IMR-90 (cell line): ENCODE measurements at regions not wholly inside any gene's neighbourhood (a gene's known extent, or its start where the extent isn't known, plus 50 kb on each side); places are given as distances from the start of the nearest gene placed in this dataset.

Experiments
- BHLHE40 ChIP-seq: fragments of 150-350 bp; IDR thresholded peaks from 2 replicates; pipeline ENCODE4 v1.6.1; 2016; ENCODE audit warnings: mild to moderate bottlenecking, low read depth, low read length
- CHD1 ChIP-seq: IDR thresholded peaks from 2 replicates; pipeline ENCODE4 v1.6.1; 2012; ENCODE audit warnings: low read depth, low read length, improper control_type of control experiment
- MAFK ChIP-seq: IDR thresholded peaks from 2 replicates; pipeline ENCODE4 v1.6.1; 2012; ENCODE audit warnings: low read depth, low read length, improper control_type of control experiment
- MAZ ChIP-seq: IDR thresholded peaks from 2 replicates; pipeline ENCODE4 v1.6.1; 2012; ENCODE audit warnings: low read depth, mild to moderate bottlenecking, low read length, improper control_type of control experiment, moderate library complexity, borderline replicate concordance
- MXI1 ChIP-seq: IDR thresholded peaks from 2 replicates; pipeline ENCODE4 v1.6.1; 2012; ENCODE audit warnings: low read depth, mild to moderate bottlenecking, low read length, moderate library complexity, borderline replicate concordance
- NFE2L2 ChIP-seq: fragments of 150-350 bp; IDR thresholded peaks from 2 replicates; pipeline ENCODE4 v1.6.1; 2016; ENCODE audit warnings: low read depth, mild to moderate bottlenecking, low read length
- POLR2A ChIP-seq: IDR thresholded peaks from 2 replicates; pipeline ENCODE4 v1.6.1; 2012; ENCODE audit warnings: mild to moderate bottlenecking, low read depth, low read length
- RAD21 ChIP-seq: IDR thresholded peaks from 2 replicates; pipeline ENCODE4 v1.6.1; 2012; ENCODE audit warnings: low read length, improper control_type of control experiment
- RCOR1 ChIP-seq: IDR thresholded peaks from 2 replicates; pipeline ENCODE4 v1.6.1; 2012; ENCODE audit warnings: mild to moderate bottlenecking, low read length, improper control_type of control experiment; ENCODE audit not compliant: insufficient replicate concordance
- RFX5 ChIP-seq: IDR thresholded peaks from 2 replicates; pipeline ENCODE4 v1.8.0; 2012; ENCODE audit warnings: low read depth, mild to moderate bottlenecking, low read length, moderate library complexity
- SMC3 ChIP-seq: fragments of 150-350 bp; IDR thresholded peaks from 2 replicates; pipeline ENCODE4 v1.6.1; 2016; ENCODE audit warnings: low read depth, mild to moderate bottlenecking, antibody characterized with exemption, low read length, moderate library complexity
- TF ChIP-seq, protein P1 (sequence below): conservative IDR thresholded peaks from 2 replicates; pipeline ENCODE4 v1.5.1; 2012; ENCODE audit warnings: mild to moderate bottlenecking, low read depth, low read length, improper control_type of control experiment
- TF ChIP-seq, protein P2 (sequence below): fragments of 150-350 bp; IDR thresholded peaks from 2 replicates; pipeline ENCODE4 v1.6.1; 2017; ENCODE audit warnings: mild to moderate bottlenecking, antibody characterized with exemption, low read length, low read depth
- TF ChIP-seq, protein P3 (sequence below): fragments of 150-350 bp; IDR thresholded peaks from 2 replicates; pipeline ENCODE4 v1.6.1; 2016; ENCODE audit warnings: low read depth, mild to moderate bottlenecking, low read length, moderate library complexity, borderline replicate concordance

DNA sequence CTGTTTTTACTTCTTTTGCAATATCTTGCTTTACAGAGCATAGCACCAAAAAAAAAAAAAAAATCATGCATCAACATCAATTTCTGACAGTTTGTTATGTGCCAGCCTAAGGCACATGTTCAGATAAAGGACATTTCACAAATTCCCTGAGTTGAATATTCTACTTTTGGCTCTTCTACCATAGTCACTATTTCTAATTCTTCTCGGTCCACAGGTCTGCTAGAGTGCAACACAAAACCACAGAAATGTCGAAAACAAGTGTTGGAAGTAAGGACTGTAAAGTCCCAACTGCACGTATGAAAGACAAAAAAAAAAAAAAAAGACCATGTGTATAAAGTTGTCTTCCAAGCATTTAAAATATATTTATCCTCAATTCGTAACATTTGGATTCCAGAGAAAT is 494.2 kb upstream of the INTU start:
- TF ChIP-seq, protein P1, sequence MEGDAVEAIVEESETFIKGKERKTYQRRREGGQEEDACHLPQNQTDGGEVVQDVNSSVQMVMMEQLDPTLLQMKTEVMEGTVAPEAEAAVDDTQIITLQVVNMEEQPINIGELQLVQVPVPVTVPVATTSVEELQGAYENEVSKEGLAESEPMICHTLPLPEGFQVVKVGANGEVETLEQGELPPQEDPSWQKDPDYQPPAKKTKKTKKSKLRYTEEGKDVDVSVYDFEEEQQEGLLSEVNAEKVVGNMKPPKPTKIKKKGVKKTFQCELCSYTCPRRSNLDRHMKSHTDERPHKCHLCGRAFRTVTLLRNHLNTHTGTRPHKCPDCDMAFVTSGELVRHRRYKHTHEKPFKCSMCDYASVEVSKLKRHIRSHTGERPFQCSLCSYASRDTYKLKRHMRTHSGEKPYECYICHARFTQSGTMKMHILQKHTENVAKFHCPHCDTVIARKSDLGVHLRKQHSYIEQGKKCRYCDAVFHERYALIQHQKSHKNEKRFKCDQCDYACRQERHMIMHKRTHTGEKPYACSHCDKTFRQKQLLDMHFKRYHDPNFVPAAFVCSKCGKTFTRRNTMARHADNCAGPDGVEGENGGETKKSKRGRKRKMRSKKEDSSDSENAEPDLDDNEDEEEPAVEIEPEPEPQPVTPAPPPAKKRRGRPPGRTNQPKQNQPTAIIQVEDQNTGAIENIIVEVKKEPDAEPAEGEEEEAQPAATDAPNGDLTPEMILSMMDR: no peak
- TF ChIP-seq, protein P2, sequence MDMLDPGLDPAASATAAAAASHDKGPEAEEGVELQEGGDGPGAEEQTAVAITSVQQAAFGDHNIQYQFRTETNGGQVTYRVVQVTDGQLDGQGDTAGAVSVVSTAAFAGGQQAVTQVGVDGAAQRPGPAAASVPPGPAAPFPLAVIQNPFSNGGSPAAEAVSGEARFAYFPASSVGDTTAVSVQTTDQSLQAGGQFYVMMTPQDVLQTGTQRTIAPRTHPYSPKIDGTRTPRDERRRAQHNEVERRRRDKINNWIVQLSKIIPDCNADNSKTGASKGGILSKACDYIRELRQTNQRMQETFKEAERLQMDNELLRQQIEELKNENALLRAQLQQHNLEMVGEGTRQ: no peak
- no peak for TF ChIP-seq RFX5
- TF ChIP-seq MXI1: no peak
- TF ChIP-seq POLR2A: no peak
- TF ChIP-seq, protein P3, sequence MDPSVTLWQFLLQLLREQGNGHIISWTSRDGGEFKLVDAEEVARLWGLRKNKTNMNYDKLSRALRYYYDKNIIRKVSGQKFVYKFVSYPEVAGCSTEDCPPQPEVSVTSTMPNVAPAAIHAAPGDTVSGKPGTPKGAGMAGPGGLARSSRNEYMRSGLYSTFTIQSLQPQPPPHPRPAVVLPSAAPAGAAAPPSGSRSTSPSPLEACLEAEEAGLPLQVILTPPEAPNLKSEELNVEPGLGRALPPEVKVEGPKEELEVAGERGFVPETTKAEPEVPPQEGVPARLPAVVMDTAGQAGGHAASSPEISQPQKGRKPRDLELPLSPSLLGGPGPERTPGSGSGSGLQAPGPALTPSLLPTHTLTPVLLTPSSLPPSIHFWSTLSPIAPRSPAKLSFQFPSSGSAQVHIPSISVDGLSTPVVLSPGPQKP: no peak
- no peak for TF ChIP-seq RCOR1
- no peak for TF ChIP-seq SMC3
- TF ChIP-seq NFE2L2: no peak
- TF ChIP-seq CHD1: no peak
- TF ChIP-seq RAD21: no peak
- TF ChIP-seq MAZ: no peak
- TF ChIP-seq BHLHE40: no peak
- TF ChIP-seq MAFK: no peak
